Heart left ventricle (tissue), 16 donors: ENCODE measurements at regions not wholly inside any gene's neighbourhood (a gene's known extent, or its start where the extent isn't known, plus 50 kb on each side); places are given as distances from the start of the nearest gene placed in this dataset.

Source experiments
- ATAC-seq, 4 donors: fragments of 200-7000 bp; cut with Tn5 transposase; one replicate each; pipeline ENCODE4 v1.9.1; 2020 to 2022; ENCODE audit warnings: moderate library complexity in 4 of 4, mild to moderate bottlenecking in 3 of 4, moderate number of reproducible peaks in 1 of 4
- DNase-seq, 5 donors: peaks; one replicate each; pipeline ENCODE4 v3.0.0-alpha.2; 2020
- H3K27ac ChIP-seq, 12 donors: fragments of 200-600 bp; sonication (generic) in 4 of 12; one replicate each; pipeline versions ENCODE4 v1.5.0 to v1.8.0; 2016 to 2022; ENCODE audit warnings: mild to moderate bottlenecking in 2 of 12
- H3K27me3 ChIP-seq, 9 donors: fragments of 200-600 bp; sonication (generic) in 2 of 9; one replicate each; pipeline versions ENCODE4 v1.5.1 to v1.8.0; 2016 to 2022; ENCODE audit warnings: mild to moderate bottlenecking in 3 of 9
- H3K36me3 ChIP-seq, 9 donors: fragments of 200-600 bp; sonication (generic) in 2 of 9; one replicate each; pipeline versions ENCODE4 v1.5.0 to v1.8.0; 2018 to 2022; ENCODE audit warnings: mild to moderate bottlenecking in 2 of 9
- H3K4me1 ChIP-seq, 12 donors: fragments of 200-600 bp; sonication (generic) in 4 of 12; one replicate each; pipeline versions ENCODE4 v1.5.0 to v1.8.0; 2016 to 2022; ENCODE audit warnings: mild to moderate bottlenecking in 3 of 12
- H3K4me3 ChIP-seq, 12 donors: fragments of 200-600 bp; sonication (generic) in 4 of 12; one replicate each; pipeline versions ENCODE4 v1.5.0 to v1.8.0; 2017 to 2022; ENCODE audit warnings: mild to moderate bottlenecking in 9 of 12, moderate library complexity in 4 of 12
- H3K9me3 ChIP-seq, 12 donors: fragments of 200-600 bp; sonication (generic) in 4 of 12; one replicate each; pipeline versions ENCODE4 v1.5.0 to v1.8.0; 2016 to 2022; ENCODE audit warnings: mild to moderate bottlenecking in 1 of 12
- CTCF ChIP-seq, 12 donors: fragments of 200-600 bp; sonication (generic) in 4 of 12; IDR thresholded peaks; one replicate each; pipeline versions ENCODE4 v1.5.0 to v1.8.0; 2018 to 2022; ENCODE audit warnings: antibody characterized with exemption in 12 of 12, mild to moderate bottlenecking in 5 of 12
- POLR2A ChIP-seq, 2 donors: fragments of 450-650 bp; IDR thresholded peaks; one replicate each; pipeline ENCODE4 v1.6.1; 2017; ENCODE audit warnings: antibody characterized with exemption in 2 of 2, mild to moderate bottlenecking in 2 of 2, moderate library complexity in 2 of 2
- WGBS, 4 donors: extraction: QIAGEN DNeasy Blood & Tissue Kit in 2 of 4; methylation state at CpG; one replicate each; pipeline versions ENCODE4 v1.1.5 to v1.1.7; 2013 to 2018; 5-methylcytosine and 5-hydroxymethylcytosine counted together
- intact Hi-C, 10 donors: fragments of 100-400 bp; cut with DNase I; formaldehyde crosslinking; loops; one replicate each; pipeline versions ENCODE4 v1.11.1 to v1.14.2; 2022
- donor health status: ischemic (EF 13 %, LVEDD 7.1; RV severe dilation, severe dysfunction).
- donor health status: healthy with polysubstance abuse.
- donor health status: DM: no; HTN: yes; CAD: no.
- donor health status: DM: no; HTN: no; CAD: no.
- donor health status: ischemic (EF 25% LVEDD 6.9; RV normal size, moderate dysfunction).
- donor health status: ischemic (EF 25% LVEDD 5.7; RV mildly dilated, moderate dysfunction).
- donor health status: healthy.
- donor health status: DM: yes; HTN: yes; CAD: no.
- donor health status: ischemic (EF 35%, LVEDD 5.7; RV mildly dilated, moderate dysfunction).
- donor health status: nonischemic (EF 11% LVEDD 7.7; RV severe dilation, severe dysfunction).
- donor health status: DM: yes; HTN: yes; CAD: no.
- donor health status: PGD.
- donor health status: ischemic (EF 29% LVEDD 5.4; RV normal size, mild dysfunction).
- donor health status: nonischemic (EF 23%, LVEDD 6.1; RV moderate dilation, normal function).

- 64 to 93% (median 80%) methylated on average over 3 of the region's 3 CpGs for WGBS, 4 donors
- H3K4me3 ChIP-seq = no peak overlapping the region
- intact Hi-C loops = loop anchor here in 9 of 10 donors (5.0 to 10.0 kb wide), 11 partner anchors 73 to 179 kb away; partner anchors contain the start of gene ETS2 (in 6 of the 9)
These were observed 108.3 kb downstream of the ETS2 start for GRCh38 chr21:38913893-38914527.

GRCh38 chr21:38913120-38913892 lies 107.6 kb downstream of the ETS2 start:
- Histone ChIP-seq H3K36me3 (no peaks in the 10 kb centered on the region), H3K27ac (peak overlapping the region; percentile 48 to 87 (median 70)), H3K27me3 (no peaks in the 10 kb centered on the region), H3K9me3 (no peaks in the 10 kb centered on the region), H3K4me1 (peaks cover 0 to 65% (median 34%) of the 10 kb centered on the region in 12 donors), H3K4me3 (peak overlapping the region in 7 of 12 donors; percentile 15 to 34 (median 31))
- intact Hi-C loops = loop anchor here in 9 of 10 donors (5.0 to 10.0 kb wide), 11 partner anchors 74 to 179 kb away; partner anchors contain the start of gene ETS2 (in 6 of the 9)
- DNase-seq = peak; percentile 65 to 80 (median 73)
- ATAC-seq = peak; percentile 57 to 80 (median 72)
- no peak for TF ChIP-seq POLR2A (IDR thresholded peaks at IDR 0.05)
- no peak for TF ChIP-seq CTCF (IDR thresholded peaks at IDR 0.05)
- 24 to 34% (median 25%) methylated on average over 28 to 32 of the region's 32 CpGs for WGBS, 4 donors

More at GRCh38 chr21:38913893-38914527, 108.3 kb downstream of the ETS2 start:
- Histone ChIP-seq H3K27ac (peak overlapping the region in 8 of 12 donors; percentile 60 to 87 (median 72)), H3K27me3 (no peaks in the 10 kb centered on the region), H3K9me3 (no peaks in the 10 kb centered on the region), H3K36me3 (no peaks in the 10 kb centered on the region), H3K4me1 (peaks cover 0 to 65% (median 32%) of the 10 kb centered on the region in 12 donors)
- no peak for DNase-seq
- no peak for ATAC-seq
- TF ChIP-seq CTCF (IDR thresholded peaks at IDR 0.05) (no peak), POLR2A (IDR thresholded peaks at IDR 0.05) (no peak)

GRCh38 chr21:38912789-38913119 lies 107.0 kb downstream of the ETS2 start:
- WGBS, 4 donors = 54 to 79% (median 58%) methylated on average over 5 to 6 of the region's 6 CpGs
- Histone ChIP-seq H3K27me3 (no peaks in the 10 kb centered on the region), H3K27ac (peak overlapping the region; percentile 48 to 87 (median 70)), H3K36me3 (no peaks in the 10 kb centered on the region), H3K4me3 (peak overlapping the region in 4 of 12 donors; percentile 25 to 34 (median 32)), H3K4me1 (peaks cover 0 to 66% (median 40%) of the 10 kb centered on the region in 12 donors), H3K9me3 (no peaks in the 10 kb centered on the region)
- intact Hi-C loops = loop anchor here in 9 of 10 donors (5.0 to 10.0 kb wide), 11 partner anchors 75 to 178 kb away; partner anchors contain the start of gene ETS2 (in 6 of the 9)
- ATAC-seq (peak in 1 of 4 donors; percentile 1), DNase-seq (no peak)
- no peak for TF ChIP-seq CTCF (IDR thresholded peaks at IDR 0.05)
- no peak for TF ChIP-seq POLR2A (IDR thresholded peaks at IDR 0.05)
